GM21515 (cell line): ENCODE measurements at regions not wholly inside any gene's neighbourhood (a gene's known extent, or its start where the extent isn't known, plus 50 kb on each side); places are given as distances from the start of the nearest gene placed in this dataset.
"Not testable (repeated sequence)": the region's sequence is repeated elsewhere in the genome, so short reads cannot be mapped to it uniquely, and the experiment has no call there.

ENCODE experiments used
- ATAC-seq: cut with Tn5 transposase; IDR thresholded peaks from one replicate; pipeline ENCODE4 v1.9.1; 2021; ENCODE audit not compliant: unreplicated experiment

DNA sequence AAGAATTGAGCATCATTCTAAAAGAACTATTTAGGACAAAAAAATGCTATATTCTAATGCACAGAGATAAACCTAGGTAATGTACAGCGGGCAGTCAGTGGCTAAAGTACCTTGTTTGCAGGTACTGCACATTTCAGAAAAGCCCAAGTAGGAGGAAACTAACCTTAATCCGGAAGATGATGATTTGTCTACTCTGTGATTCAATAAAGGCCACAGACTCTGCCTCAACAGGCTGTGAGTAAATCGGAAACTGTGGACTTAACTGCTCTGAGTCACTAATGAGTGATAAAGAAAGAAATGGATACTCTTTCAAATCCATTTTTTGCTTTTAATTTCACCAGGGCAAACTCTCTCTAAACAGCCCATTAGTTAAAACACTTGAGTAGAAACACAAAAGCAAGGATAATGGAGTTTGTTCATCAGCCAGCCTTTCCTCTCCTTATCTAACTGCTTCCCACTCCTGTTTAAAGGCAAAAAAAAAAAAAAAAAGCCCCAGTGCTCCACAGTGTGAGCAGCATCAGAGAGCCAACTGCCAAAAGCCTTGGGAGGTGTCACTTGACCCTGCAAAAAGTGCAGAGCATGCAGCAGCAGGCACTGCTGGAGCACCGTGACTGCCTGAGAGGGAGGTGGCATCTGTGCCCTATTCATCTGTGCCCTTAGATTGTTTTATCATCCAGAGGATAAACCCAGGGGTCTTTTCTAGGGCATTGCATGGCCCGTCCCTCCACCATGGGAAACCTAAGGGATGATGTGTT lies 187.7 kb downstream of the SATB1 start:
- ATAC-seq, result peak; percentile 60

DNA sequence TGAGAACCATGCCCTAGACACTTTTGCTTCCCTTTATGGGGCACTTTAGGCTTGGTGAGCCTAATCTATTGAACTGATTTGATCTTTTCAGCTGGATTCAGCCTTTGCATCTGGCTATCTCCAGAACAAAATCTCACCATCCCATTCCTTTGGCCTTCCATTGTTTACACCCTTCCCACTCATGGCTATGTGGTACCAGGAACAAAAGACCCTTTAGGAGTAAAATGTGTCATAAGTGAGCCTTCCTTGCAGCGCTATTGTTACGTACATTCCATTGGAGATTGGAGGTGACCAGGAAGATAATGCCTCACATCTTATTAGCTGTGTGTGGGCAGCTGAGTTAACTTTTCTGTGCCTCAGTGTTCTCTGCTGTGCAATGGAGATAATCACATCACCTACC lies 188.4 kb downstream of the SATB1 start:
- ATAC-seq, result no peak

DNA sequence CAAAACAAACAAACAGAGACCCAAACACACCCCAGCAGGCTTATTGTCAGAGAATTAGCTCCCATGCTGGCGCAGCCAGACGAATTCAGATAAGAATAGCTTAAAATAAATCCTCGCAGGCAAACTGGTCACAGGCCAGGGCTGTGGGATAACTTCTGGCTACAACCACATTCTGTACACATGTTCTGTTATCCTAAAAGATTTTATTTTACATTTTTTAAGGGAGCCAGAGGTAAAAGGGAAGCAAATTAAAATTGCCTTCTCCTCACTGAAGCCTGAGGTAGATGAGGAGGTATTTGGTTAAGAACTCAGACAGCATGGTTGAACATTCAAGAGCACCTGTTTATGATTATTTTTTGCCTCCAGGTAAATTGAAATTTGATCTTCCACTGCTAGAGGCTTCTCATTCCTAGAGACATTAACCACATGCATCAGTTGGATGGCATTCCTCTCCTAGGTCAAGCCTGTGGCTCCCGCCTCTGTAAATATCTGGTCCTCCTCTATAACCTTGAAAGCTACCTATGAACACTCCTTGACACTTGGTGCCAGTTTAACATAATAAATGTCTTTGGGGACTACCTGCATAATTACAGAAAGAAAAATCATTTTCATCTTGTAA lies 190.3 kb downstream of the SATB1 start:
- no peak for ATAC-seq

DNA sequence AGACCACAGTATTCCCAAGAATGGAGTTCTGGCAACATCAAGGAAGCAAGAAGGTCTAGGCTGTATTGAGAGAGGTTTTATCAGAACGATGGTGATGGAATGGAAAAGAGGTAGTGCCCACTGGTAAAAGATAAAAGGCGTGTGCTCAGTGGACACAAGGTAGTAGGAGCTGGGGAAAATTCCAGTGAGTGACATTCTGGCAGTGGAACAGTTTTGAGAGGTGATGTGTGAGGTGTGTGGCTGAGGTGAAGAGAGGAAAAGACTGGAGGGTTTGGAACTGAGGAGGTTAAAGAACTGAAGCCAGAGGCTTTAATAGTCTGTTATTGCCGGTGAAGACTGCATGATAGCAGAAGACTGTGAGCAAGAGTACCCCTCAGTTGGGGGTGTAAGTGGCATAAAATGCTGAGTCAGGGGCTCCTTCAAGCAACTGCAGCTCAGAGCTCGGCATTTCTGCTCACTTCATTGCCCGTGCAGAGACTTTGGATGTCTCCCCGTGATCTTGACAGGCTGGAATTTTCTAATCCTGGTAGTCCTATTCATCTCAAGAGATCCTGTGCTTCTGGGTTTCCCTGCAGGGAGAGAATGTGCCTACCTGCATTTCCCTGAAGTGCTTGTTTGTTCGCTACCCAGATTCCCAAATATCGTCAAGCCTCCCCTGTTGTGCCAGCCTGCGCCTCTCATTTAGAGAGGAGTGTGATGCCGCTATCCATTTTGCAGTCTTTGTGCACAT lies 191.0 kb downstream of the SATB1 start:
- no peak for ATAC-seq

DNA sequence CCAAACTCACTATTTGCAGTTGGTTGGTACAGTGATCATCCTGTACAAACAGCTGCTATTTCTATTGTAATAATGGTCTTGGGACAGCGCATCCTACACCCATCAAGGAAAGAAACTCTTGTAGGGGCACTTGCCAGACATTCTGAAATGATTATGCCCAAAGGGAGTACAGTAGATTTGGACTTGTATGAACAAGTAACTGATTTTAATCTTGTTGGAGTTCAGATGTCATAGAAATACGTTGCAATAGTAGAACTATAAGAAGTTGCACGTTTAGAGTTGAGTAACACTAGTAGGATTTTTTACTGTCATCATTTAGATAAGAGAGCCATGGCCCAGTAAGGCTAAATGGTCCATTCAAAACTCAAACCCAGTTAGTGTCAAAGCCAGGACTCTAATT lies 192.8 kb downstream of the SATB1 start:
- no peak for ATAC-seq

DNA sequence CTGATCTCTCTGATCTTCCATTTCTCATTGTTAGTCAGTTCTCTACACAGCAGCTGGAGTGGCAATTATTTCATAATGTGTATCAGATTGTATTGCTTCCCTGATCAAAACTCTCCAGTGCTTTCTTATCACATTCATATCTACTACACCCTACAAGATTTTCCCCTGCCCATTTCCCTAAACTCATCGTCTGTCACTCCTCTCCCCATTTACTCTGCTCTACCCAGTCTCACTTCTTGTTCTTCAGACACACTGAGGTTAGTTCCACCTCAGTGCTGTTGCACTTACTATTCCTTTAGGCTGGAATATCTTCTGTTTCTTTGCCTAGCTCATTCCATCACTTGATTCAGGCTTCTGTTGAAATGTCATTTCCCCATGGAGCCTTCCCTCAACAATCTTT lies 197.1 kb downstream of the SATB1 start:
- no peak for ATAC-seq

DNA sequence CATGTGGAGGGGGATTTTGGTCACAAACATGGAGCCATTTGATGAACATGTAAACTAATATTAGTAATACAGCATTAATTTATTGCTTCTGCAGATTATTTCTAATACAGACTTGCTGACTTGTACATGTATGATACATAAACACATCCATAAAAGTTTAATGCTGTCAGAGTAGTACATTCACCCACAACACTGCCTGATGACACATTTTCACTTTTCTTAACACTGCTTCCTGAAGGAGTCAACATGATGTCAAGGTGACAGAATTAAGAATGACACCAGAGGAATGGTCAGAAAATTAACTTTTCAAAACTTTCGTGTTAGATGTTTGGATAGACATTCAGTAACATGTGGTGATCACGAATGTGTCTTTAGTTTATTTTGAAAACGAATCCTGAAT lies 199.4 kb downstream of the SATB1 start:
- ATAC-seq, result no peak

DNA sequence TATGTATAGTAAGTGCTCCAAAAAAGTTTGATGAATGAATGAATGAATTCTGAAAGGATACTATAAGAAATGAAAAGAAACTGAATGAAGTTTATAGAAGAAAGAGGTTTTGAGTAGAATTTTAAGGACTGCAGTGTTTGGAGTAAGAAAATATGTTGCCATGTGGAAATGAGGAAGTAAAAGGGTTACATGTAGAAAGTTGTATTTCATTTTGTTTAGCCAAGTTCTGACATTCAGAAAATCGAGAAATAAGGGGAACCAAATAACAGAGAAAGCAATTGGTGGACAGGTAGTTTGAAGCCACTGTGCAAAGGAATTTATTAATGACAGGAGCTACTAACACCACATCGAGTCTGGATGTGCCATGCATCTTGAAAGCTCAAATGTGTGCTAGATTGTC lies 200.7 kb downstream of the SATB1 start:
- no peak for ATAC-seq

DNA sequence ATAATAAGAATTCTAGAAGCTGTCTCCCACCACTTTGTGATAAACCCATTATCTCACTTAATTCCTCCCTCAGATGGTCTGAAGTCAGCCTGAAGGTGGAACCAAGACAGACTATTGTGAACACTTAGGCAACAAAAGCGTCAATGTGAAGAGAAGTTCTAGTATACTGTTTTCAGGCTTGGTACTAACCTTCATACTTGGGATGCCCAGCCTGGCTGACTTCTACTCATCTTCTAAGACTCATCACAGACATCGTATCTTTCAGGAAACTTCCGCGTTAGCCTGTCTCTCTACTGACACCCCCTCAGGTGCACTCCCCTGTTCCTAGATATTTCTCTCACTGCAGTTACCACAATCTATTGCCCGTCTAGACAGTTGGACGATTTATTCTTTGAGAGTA lies 201.2 kb downstream of the SATB1 start:
- ATAC-seq, result peak; percentile 32

DNA sequence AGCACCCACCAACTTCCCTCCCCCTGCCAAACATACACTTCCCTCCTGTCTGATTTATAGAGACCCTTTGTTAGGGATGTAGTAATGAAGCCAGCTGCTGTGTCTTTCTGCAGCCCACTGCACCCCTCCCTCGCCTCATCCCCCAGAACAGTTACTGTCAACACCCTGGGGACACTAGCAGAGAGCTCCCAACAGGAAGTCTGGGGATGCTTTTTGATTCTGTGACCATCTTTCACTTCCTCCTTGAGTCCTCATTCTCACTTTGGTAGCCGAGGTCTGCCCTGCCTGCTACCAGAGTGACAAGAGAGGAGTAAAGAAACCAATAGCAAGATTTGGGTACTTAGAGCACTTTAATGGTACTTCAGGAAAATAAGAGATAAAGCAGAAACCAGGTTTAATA lies 201.6 kb downstream of the SATB1 start:
- peak; percentile 99 for ATAC-seq

DNA sequence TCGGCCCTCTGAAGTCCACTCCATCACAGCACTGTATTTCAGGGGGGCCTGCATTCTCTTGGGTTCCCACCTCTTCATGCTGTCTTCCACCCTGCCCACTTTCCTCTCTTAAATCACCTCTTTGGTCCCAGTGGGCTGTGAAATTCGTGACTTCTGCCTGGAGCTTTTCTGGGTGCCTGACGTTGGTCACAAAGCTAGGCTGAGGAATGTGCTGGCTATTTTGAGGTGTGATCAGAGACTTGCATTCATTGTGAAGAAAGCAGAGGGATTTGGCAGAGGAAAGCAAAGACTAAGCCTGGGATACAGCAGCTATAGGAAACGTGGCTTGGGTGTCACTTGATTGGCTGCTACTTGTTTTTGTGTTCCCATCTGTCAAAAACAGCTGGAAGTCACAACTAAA lies 202.5 kb downstream of the SATB1 start:
- no peak for ATAC-seq

DNA sequence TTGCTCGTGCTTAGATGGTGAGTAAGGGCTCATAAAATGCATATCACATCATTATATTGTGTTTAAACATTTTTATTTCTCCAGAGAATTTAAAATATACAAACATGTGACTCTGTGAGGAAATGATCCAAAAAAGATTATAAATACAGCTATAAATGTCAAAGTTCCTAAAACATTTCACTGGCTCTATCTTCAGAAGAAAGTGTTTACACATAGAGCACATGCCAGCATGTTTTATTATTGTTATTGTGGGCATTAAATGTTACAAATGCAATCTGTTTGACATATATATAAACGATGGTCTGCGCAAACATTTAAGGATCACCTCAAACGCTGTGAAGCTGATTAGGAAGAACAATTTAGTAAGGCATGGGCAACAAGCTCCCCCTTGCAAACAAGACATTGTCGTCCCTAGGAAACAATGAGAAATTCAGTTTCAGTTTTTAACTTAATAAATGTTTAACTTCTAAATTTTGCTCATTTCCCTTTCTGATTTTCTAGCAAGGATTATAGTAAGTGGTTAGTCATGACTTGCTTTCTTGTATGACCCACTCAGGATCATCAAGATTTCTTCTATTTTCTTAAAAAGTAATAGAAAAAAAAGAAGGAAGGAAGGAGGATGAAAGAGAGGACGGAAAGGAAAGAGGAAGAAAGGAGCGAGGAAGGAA lies 207.5 kb downstream of the SATB1 start:
- ATAC-seq, result no peak

DNA sequence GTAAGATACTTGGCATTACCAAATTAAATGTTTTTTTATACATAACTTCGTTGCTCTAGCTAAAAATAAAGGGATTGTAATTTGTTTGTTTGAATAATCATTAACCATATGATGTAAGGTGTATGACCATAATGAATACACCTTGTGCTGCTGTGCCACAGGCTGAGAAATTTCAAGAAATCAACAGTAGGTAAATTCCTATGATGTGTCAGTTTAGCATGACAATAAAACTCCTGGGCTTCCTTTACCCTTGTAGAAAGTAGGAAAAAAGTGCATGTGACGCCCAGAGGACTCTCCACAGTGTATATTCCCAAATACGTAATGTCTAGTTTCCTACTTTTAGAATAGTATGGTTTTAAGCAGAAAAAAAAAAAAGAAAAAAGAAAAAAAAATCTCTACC lies 208.1 kb downstream of the SATB1 start:
- ATAC-seq, result no peak

DNA sequence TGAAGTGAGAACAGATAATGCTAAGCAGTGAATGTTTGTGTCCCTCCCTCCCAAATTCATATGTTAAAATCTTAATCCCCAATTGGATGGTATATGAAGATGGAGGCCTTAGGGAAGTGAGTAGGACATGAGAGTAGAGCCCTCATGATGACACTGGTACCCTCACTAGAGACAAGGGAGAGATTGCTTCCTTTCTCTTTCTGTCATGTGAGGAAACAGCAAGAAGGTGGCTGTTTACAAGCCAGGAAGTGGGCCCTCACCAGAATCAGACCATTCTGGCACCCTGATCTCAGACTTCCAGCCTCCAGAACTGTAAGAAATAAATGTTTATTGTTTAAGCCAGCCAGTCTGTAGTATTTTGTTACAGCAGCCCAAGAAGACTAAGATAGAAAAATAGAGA lies 209.5 kb downstream of the SATB1 start:
- no peak for ATAC-seq

DNA sequence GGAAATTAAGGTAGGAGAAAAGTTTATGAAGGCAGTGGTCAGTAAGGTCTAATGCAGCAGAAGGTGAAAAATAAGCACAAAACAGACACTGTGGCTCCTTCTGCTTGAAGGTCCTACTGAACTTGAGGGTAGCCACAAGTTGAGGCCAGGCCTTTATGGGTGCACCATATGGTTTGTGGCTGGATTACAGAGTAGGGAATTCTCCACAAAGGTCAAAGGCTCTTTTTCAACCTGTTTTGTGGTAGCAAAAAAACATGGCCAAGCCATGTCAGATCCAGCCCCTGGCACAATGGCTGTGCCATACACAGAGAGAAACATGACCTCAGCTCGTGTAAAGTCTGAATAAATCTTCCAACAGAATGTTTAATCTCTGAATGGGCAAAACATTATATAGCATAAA lies 214.0 kb downstream of the SATB1 start:
- ATAC-seq, result no peak

DNA sequence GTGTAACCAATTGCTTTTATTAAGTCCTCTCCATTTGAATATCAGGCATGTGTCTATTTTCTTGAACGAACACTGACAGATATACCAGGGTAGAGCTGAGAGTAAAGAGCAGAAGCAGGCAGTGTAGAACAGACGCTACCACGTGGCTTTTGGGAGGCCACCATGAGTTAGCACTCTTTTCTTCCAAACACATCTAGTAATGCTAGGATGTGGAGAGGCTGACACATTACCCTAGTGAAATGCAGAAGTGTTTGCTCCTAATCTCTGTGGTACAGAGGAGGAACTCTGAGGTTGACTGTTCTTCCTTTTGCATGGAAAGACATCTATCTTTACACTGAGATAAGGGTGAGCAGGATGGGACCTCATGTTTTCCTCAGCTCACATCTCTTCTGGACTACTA lies 216.3 kb downstream of the SATB1 start:
- no peak for ATAC-seq

DNA sequence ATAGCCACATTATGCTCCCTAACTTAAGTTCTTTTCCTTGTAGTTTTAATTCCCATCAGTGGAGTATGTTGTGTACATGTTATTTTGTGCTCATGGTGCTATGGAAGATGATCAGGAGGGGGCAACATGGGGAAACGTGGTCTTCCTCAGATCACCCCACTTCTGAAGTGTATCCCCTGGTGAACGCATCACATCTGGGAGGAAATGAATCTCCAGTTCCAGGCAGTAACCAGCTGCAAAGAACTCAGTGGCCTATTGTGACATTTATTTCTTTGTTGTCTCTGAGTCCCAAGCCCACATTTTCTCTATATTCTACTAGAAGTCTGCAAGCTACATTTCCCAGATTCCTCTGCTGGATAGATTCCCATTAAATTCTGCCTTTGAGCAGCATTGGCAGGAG lies 217.0 kb downstream of the SATB1 start:
- ATAC-seq, result no peak

DNA sequence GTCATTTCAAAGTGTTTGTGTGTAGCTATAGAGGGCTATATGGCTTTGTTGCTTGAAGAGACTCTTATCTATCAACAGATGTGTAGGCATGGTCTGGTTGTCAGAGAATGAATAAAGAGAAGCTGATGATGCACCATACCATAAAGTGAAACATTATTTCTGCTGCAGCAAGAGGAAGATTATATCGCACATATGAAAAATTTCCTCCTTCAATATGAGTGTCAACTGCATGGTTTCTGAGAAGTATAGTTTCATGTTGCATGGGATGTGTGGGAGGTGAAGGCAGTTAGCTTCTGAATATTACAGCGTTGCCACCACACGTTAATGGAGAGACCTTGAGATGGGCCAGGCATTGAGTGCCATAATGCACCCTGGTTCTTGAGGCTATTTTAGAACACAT lies 217.9 kb downstream of the SATB1 start:
- no peak for ATAC-seq

DNA sequence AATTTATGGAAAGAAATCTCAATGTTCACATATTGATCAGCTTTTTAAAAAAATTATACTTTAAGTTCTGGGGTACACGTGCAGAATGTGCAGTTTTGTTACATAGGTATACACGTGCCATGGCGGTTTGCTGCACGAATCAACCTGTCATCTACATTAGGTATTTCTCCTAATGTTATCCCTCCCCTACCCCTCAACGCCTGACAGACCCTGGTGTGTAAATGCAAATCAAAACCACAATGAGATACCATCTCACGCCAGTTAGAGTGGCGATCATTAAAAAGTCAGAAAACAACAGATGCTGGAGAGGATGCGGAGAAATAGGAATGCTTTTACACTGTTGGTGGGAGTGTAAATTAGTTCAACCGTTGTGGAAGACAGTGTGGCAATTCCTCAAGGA lies 219.4 kb downstream of the SATB1 start:
- not testable (repeated sequence) for ATAC-seq

DNA sequence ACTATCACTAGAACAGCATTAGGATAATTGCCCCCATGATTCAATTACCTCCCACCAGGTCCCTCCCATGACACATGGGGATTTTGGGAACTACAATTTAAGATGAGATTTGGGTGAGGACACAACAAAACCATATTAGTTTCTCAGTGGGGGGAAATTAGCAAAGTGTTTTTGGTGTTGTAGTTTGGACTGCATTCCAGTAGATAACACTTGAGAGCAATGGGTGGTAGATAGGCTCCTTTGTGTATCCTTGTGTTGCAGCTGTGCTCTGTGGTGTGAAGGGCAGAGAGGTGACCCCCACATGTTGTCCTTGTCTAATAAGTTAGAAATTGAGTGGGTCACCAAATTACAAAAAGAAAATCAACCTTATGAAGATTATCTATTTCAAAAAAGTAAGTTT lies 223.8 kb downstream of the SATB1 start:
- ATAC-seq, result no peak

DNA sequence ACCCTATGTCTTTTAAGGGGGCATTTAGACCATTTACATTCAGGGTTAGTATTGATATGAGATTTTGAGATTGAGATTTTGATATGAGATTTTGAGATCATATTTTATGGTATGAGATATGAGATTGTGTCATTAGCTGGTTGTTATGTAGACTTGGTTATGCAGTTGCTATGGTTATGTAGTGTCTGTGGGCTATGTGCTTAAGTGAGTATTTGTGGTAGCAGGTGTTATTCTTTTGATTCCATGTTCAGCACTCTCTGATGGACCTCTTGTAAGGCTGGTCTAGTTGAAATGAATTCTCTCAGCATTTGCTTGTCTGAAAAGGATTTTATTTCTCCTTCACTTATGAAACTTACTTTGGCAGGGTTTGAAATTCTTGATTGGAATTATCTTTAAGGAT lies 225.4 kb downstream of the SATB1 start:
- ATAC-seq, result no peak

DNA sequence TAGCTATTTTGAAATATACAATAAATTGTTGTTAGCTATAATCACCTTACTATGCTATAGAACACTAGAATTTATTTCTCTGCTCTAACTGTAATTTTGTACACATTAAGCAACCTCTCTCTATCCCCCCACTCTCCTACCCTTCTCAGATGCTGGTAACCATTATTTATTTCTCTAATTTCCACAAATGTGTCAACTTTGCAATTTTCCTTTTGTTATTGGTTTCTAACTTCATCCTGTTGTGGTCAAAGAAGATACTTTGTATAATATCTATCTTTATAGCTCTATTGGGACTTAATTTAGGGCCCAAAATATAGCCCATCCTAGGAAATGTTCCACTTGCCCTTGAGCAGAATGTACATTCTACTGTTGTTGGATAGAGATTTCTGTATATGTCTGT lies 229.3 kb downstream of the SATB1 start:
- no peak for ATAC-seq
